Activated effector memory CD4-positive, alpha-beta T cell treated with Interleukin-2 at 50 U/mL for 16 hours (primary cell): ENCODE measurements at regions not wholly inside any gene's neighbourhood (a gene's known extent, or its start where the extent isn't known, plus 50 kb on each side); places are given as distances from the start of the nearest gene placed in this dataset.
"Not testable (repeated sequence)": the region's sequence is repeated elsewhere in the genome, so short reads cannot be mapped to it uniquely, and the experiment has no call there.

Experiments used
- DNase-seq: peaks from one replicate; pipeline ENCODE4 v3.0.0-alpha.2; 2020

- no peak for DNase-seq
Measured at GRCh38 chr5:86981898-86982297, 285.8 kb upstream of the RASA1 start.

- DNase-seq = no peak
Measured at GRCh38 chr5:86983208-86983607, 284.5 kb upstream of the RASA1 start.

GRCh38 chr5:86986837-86987236, 280.8 kb upstream of the RASA1 start:
- DNase-seq = no peak

GRCh38 chr5:86997516-86997915, 270.2 kb upstream of the RASA1 start:
- no peak for DNase-seq

- DNase-seq = no peak
Measured at GRCh38 chr5:86999951-87000350, 267.7 kb upstream of the RASA1 start.

GRCh38 chr5:87002485-87002884, 265.2 kb upstream of the RASA1 start:
- DNase-seq = no peak

- no peak for DNase-seq
Measured at GRCh38 chr5:87004101-87004500, 263.6 kb upstream of the RASA1 start.

- DNase-seq = no peak
Measured at GRCh38 chr5:87007737-87008136, 259.9 kb upstream of the RASA1 start.

- DNase-seq = no peak
Measured at GRCh38 chr5:87008751-87009560, 258.7 kb upstream of the RASA1 start.

GRCh38 chr5:87010736-87011135, 256.9 kb upstream of the RASA1 start:
- no peak for DNase-seq

- no peak for DNase-seq
Measured at GRCh38 chr5:87015901-87016300, 251.8 kb upstream of the RASA1 start.

GRCh38 chr5:87020099-87020934, 247.4 kb upstream of the RASA1 start:
- DNase-seq = peak; percentile 27

- DNase-seq = no peak
Measured at GRCh38 chr5:87022415-87022814, 245.3 kb upstream of the RASA1 start.

- no peak for DNase-seq
Measured at GRCh38 chr5:87027570-87027969, 240.1 kb upstream of the RASA1 start.

- no peak for DNase-seq
Measured at GRCh38 chr5:87029951-87030350, 237.7 kb upstream of the RASA1 start.

GRCh38 chr5:87030699-87031098, 237.0 kb upstream of the RASA1 start:
- no peak for DNase-seq

- DNase-seq = no peak
Measured at GRCh38 chr5:87034557-87034956, 233.1 kb upstream of the RASA1 start.

GRCh38 chr5:87042554-87042953, 225.1 kb upstream of the RASA1 start:
- no peak for DNase-seq

GRCh38 chr5:87048156-87048555, 219.5 kb upstream of the RASA1 start:
- no peak for DNase-seq

GRCh38 chr5:87049012-87049411, 218.7 kb upstream of the RASA1 start:
- DNase-seq = not testable (repeated sequence)

GRCh38 chr5:87051502-87052113, 216.1 kb upstream of the RASA1 start:
- no peak for DNase-seq

GRCh38 chr5:87053146-87053545, 214.5 kb upstream of the RASA1 start:
- no peak for DNase-seq

- no peak for DNase-seq
Measured at GRCh38 chr5:87054821-87055220, 212.9 kb upstream of the RASA1 start.

GRCh38 chr5:87061046-87061445, 206.6 kb upstream of the RASA1 start:
- no peak for DNase-seq
